Erythroblast (primary cell): ENCODE measurements at regions not wholly inside any gene's neighbourhood (a gene's known extent, or its start where the extent isn't known, plus 50 kb on each side); places are given as distances from the start of the nearest gene placed in this dataset.

Experiments used
- GATA1 ChIP-seq: IDR thresholded peaks from 2 replicates; pipeline ENCODE4 v1.6.1; 2011; ENCODE audit warnings: low read depth, mild to moderate bottlenecking, control low read depth, low read length, moderate library complexity
- POLR2A ChIP-seq: IDR thresholded peaks from 2 replicates; pipeline ENCODE4 v1.6.1; 2011; ENCODE audit warnings: mild to moderate bottlenecking, low read length

DNA sequence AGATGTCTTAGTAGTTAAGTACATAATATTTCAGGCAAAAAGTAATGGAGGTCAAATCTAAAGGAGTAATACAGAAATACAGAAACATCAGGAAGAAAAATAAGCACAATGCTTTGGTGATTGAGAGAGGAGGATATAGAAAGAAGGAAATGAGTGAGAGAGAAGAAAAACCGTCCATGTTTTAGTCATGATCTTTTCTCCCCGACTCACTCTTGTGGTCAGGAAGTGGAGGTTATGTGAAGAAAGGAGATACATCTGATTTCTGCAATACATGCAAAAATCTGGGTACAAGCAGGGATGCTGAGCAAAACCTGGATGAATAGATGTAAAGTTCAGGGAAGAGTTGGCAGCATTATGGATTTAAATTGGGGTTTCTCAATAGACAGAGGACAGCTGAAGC is 1122.5 kb downstream of the SORCS3 start:
- no peak for TF ChIP-seq GATA1
- TF ChIP-seq POLR2A, result no peak
